SK-N-SH (cell line): ENCODE measurements at regions not wholly inside any gene's neighbourhood (a gene's known extent, or its start where the extent isn't known, plus 50 kb on each side); places are given as distances from the start of the nearest gene placed in this dataset.

Experiments
- CTCF ChIA-PET: fragments of 300-600, 350-600 bp; formaldehyde crosslinking; extraction: SDS; loops from one replicate; lab custom pipeline; 2021; lab: Yijun Ruan, JAX
- POLR2A ChIA-PET: fragments of 350-600 bp; sonication (Branson Sonifier 250); formaldehyde crosslinking; extraction: SDS; loops from one replicate; lab custom pipeline; 2020; ENCODE audit warnings: antibody characterized with exemption, inconsistent platforms; lab: Yijun Ruan, JAX
- DNase-seq: peaks from one replicate; pipeline ENCODE4 v3.0.0; 2012
- H2AFZ ChIP-seq: fragments of 200-600 bp; sonication (generic); 2 replicates; pipeline ENCODE4 v1.8.1; 2016; ENCODE audit warnings: antibody characterized with exemption, mild to moderate bottlenecking, low read depth
- H3F3A ChIP-seq: fragments of 200-600 bp; sonication (generic); replicated peaks from 2 replicates; pipeline ENCODE3; 2016; ENCODE audit warnings: antibody characterized with exemption, mild to moderate bottlenecking; ENCODE audit not compliant: insufficient read depth
- H3K27ac ChIP-seq, 2 experiments: fragments of 200-500 bp in 1 of 2; fragments of 200-600 bp in 1 of 2; sonication (Bioruptor generic) in 1 of 2; sonication (generic), shearing (Covaris generic) in 1 of 2; 2 replicates each; pipeline versions ENCODE4 v1.5.1 to v1.6.1; 2014 to 2016; ENCODE audit warnings: low read depth in 2 of 2, inconsistent platforms in 1 of 2, low read length in 1 of 2, mild to moderate bottlenecking in 1 of 2, mixed read lengths in 1 of 2
- H3K27me3 ChIP-seq: fragments of 200-600 bp; sonication (generic), shearing (Covaris generic); 2 replicates; pipeline ENCODE4 v1.6.1; 2016; ENCODE audit warnings: mixed run types; ENCODE audit not compliant: insufficient read depth
- H3K36me3 ChIP-seq, 2 experiments: fragments of 200-500 bp in 1 of 2; fragments of 200-600 bp in 1 of 2; sonication (Bioruptor generic) in 1 of 2; sonication (generic) in 1 of 2; replicated peaks in 1 of 2; 2 replicates each; pipeline versions ENCODE3 to v1.5.1; 2014 to 2016; ENCODE audit warnings: low read length in 1 of 2, mild to moderate bottlenecking in 1 of 2; ENCODE audit not compliant: insufficient read depth in 2 of 2, control insufficient read depth in 1 of 2
- H3K4me1 ChIP-seq, 2 experiments: fragments of 200-500 bp in 1 of 2; fragments of 200-600 bp in 1 of 2; sonication (Bioruptor generic) in 1 of 2; sonication (generic), shearing (Covaris generic) in 1 of 2; 2 replicates each; pipeline versions ENCODE4 v1.5.1 to v1.6.1; 2014 to 2016; ENCODE audit warnings: low read depth in 1 of 2, low read length in 1 of 2, mixed run types in 1 of 2; ENCODE audit not compliant: insufficient read depth in 2 of 2, control insufficient read depth in 1 of 2
- H3K4me2 ChIP-seq: fragments of 200-600 bp; sonication (generic), shearing (Covaris generic); 2 replicates; pipeline ENCODE4 v1.6.1; 2017; ENCODE audit warnings: mixed run types
- H3K4me3 ChIP-seq, 2 experiments: fragments of 200-500 bp in 1 of 2; fragments of 200-600 bp in 1 of 2; sonication (Bioruptor generic) in 1 of 2; sonication (generic), shearing (Covaris generic) in 1 of 2; 2 replicates each; pipeline versions ENCODE4 v1.5.1 to v1.8.1; 2014 to 2016; ENCODE audit warnings: low read depth in 2 of 2, inconsistent platforms in 1 of 2, low read length in 1 of 2, mild to moderate bottlenecking in 1 of 2, mixed read lengths in 1 of 2, moderate library complexity in 1 of 2
- H3K79me2 ChIP-seq: fragments of 200-600 bp; sonication (generic); 2 replicates; pipeline ENCODE4 v1.8.1; 2017; ENCODE audit warnings: mild to moderate bottlenecking; ENCODE audit not compliant: insufficient read depth
- H3K9ac ChIP-seq: fragments of 200-600 bp; sonication (generic); 2 replicates; pipeline ENCODE4 v1.6.1; 2017; ENCODE audit warnings: mixed run types
- H3K9me2 ChIP-seq: fragments of 200-600 bp; sonication (generic); 2 replicates; pipeline ENCODE4 v1.6.1; 2017; ENCODE audit warnings: mixed run types
- H3K9me3 ChIP-seq: fragments of 200-600 bp; sonication (generic); 2 replicates; pipeline ENCODE4 v1.6.1; 2017; ENCODE audit warnings: mixed run types, mild to moderate bottlenecking, moderate library complexity
- H4K20me1 ChIP-seq: fragments of 200-600 bp; sonication (generic); 2 replicates; pipeline ENCODE4 v1.6.1; 2017; ENCODE audit warnings: mild to moderate bottlenecking, mixed run types; ENCODE audit not compliant: insufficient read depth
- CHD2 ChIP-seq: fragments of 150-350 bp; IDR thresholded peaks from 2 replicates; pipeline ENCODE4 v1.6.1; 2018; ENCODE audit warnings: low read length; ENCODE audit not compliant: partially characterized antibody
- EP300 ChIP-seq, 2 experiments: IDR thresholded peaks; 2 replicates each; pipeline versions ENCODE4 v1.4.0 to v1.6.1; 2012; ENCODE audit warnings: borderline replicate concordance in 1 of 2, low read depth in 1 of 2, low read length in 1 of 2
- FOSL2 ChIP-seq: IDR thresholded peaks from 2 replicates; pipeline ENCODE4 v1.4.0; 2012; ENCODE audit warnings: low read depth, mild to moderate bottlenecking, moderate library complexity, borderline replicate concordance
- FOXJ3 ChIP-seq: sonication (generic); formaldehyde crosslinking; IDR thresholded peaks from 2 replicates; pipeline ENCODE4 v1.5.1; 2020; ENCODE audit warnings: mild to moderate bottlenecking, missing genetic modification reagents
- FOXM1 ChIP-seq: IDR thresholded peaks from 2 replicates; pipeline ENCODE4 v1.4.0; 2012; ENCODE audit warnings: low read depth, mild to moderate bottlenecking
- GABPA ChIP-seq: IDR thresholded peaks from 2 replicates; pipeline ENCODE4 v1.4.0; 2012; ENCODE audit warnings: low read depth, mild to moderate bottlenecking
- GATA2 ChIP-seq: sonication (generic); formaldehyde crosslinking; IDR thresholded peaks from 2 replicates; pipeline ENCODE4 v1.5.0; 2020; ENCODE audit warnings: mild to moderate bottlenecking, missing genetic modification reagents
- MEF2A ChIP-seq: IDR thresholded peaks from 2 replicates; pipeline ENCODE4 v1.4.0; 2012; ENCODE audit warnings: low read depth, borderline replicate concordance
- NRF1 ChIP-seq: IDR thresholded peaks from 2 replicates; pipeline ENCODE4 v1.6.1; 2012; ENCODE audit warnings: low read depth, mild to moderate bottlenecking, low read length
- SIN3A ChIP-seq: IDR thresholded peaks from 2 replicates; pipeline ENCODE4 v1.6.1; 2012; ENCODE audit warnings: low read depth, mild to moderate bottlenecking, low read length, moderate library complexity, borderline replicate concordance
- TCF12 ChIP-seq: IDR thresholded peaks from 2 replicates; pipeline ENCODE4 v1.4.0; 2012
- TEAD4 ChIP-seq: IDR thresholded peaks from 2 replicates; pipeline ENCODE4 v1.4.0; 2012; ENCODE audit warnings: mild to moderate bottlenecking, borderline replicate concordance; ENCODE audit not compliant: insufficient read depth
- YY1 ChIP-seq: IDR thresholded peaks from 2 replicates; pipeline ENCODE4 v1.4.0; 2012; ENCODE audit warnings: low read depth, mild to moderate bottlenecking
- WGBS: methylation state at CpG from one replicate; pipeline ENCODE4 v1.1.6; 2017; ENCODE audit warnings: low lambda C conversion rate; 5-methylcytosine and 5-hydroxymethylcytosine counted together
- TF ChIP-seq, protein P1 (sequence below): fragments of 200-600 bp; sonication (generic); IDR thresholded peaks from 2 replicates; pipeline ENCODE4 v1.6.1; 2017; ENCODE audit warnings: antibody characterized with exemption, mild to moderate bottlenecking, moderate library complexity
- TF ChIP-seq, protein P2 (sequence below): IDR thresholded peaks from 2 replicates; pipeline ENCODE4 v1.4.0; 2012; ENCODE audit warnings: low read depth
- TF ChIP-seq, protein P3 (sequence below): fragments of 150-350 bp; IDR thresholded peaks from 2 replicates; pipeline ENCODE4 v1.6.1; 2016; ENCODE audit warnings: mild to moderate bottlenecking, low read depth, low read length
- TF ChIP-seq, protein P4 (sequence below): IDR thresholded peaks from 2 replicates; pipeline ENCODE4 v1.6.1; 2012; ENCODE audit warnings: mild to moderate bottlenecking, low read depth, low read length, moderate library complexity
- TF ChIP-seq, protein P5 (sequence below): IDR thresholded peaks from 2 replicates; pipeline ENCODE4; 2012
- TF ChIP-seq, protein P6 (sequence below): IDR thresholded peaks from 2 replicates; pipeline ENCODE4 v1.4.0; 2012; ENCODE audit warnings: low read depth, borderline replicate concordance

DNA sequence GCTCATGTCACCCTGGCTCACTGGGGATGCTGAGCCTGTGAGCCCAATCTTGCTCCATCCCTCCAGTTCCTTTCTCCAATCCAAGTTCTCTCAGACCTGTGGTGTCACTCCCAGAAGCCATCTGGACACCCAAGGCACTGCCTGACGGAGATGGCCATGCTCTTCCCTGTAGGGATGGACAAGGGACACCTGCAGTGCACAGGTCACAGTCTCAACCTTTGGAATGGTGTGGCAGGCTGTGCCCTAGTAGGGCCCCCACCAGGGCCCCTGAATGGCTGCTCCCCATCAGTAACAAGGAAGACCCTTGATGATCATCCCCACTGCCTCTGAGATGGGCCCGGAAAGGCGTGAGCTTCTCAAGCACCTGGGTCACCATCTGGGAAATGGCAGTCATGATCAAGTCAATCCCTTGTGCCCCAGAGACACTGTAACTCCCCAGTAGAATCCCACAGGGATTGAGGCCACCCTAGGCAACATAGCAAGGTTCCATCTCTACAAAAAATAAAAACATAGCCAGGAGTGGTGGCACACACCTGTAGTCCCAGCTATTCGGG is 822.5 kb downstream of the KCNJ18 start:
- Histone ChIP-seq H3K36me3 (no peaks in the 10 kb centered on the region), H3K4me3 (no peak overlapping the region)
- TF ChIP-seq FOXJ3 (no peak), CHD2 (no peak), GABPA (no peak), GATA2 (CRISPR knock-in tag) (no peak), EP300 (IDR thresholded peaks at IDR 0.05; ENCODE audit: borderline replicate concordance in 1 of 2, low read depth in 1 of 2, low read length in 1 of 2) (no peak), TCF12 (no peak), FOSL2 (no peak), MEF2A (no peak), SIN3A (no peak), TEAD4 (no peak), YY1 (no peak), FOXM1 (no peak), NRF1 (no peak)
- TF ChIP-seq, protein P1, sequence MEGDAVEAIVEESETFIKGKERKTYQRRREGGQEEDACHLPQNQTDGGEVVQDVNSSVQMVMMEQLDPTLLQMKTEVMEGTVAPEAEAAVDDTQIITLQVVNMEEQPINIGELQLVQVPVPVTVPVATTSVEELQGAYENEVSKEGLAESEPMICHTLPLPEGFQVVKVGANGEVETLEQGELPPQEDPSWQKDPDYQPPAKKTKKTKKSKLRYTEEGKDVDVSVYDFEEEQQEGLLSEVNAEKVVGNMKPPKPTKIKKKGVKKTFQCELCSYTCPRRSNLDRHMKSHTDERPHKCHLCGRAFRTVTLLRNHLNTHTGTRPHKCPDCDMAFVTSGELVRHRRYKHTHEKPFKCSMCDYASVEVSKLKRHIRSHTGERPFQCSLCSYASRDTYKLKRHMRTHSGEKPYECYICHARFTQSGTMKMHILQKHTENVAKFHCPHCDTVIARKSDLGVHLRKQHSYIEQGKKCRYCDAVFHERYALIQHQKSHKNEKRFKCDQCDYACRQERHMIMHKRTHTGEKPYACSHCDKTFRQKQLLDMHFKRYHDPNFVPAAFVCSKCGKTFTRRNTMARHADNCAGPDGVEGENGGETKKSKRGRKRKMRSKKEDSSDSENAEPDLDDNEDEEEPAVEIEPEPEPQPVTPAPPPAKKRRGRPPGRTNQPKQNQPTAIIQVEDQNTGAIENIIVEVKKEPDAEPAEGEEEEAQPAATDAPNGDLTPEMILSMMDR = no peak
- TF ChIP-seq, protein P2, sequence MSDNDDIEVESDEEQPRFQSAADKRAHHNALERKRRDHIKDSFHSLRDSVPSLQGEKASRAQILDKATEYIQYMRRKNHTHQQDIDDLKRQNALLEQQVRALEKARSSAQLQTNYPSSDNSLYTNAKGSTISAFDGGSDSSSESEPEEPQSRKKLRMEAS = no peak
- TF ChIP-seq, protein P3, sequence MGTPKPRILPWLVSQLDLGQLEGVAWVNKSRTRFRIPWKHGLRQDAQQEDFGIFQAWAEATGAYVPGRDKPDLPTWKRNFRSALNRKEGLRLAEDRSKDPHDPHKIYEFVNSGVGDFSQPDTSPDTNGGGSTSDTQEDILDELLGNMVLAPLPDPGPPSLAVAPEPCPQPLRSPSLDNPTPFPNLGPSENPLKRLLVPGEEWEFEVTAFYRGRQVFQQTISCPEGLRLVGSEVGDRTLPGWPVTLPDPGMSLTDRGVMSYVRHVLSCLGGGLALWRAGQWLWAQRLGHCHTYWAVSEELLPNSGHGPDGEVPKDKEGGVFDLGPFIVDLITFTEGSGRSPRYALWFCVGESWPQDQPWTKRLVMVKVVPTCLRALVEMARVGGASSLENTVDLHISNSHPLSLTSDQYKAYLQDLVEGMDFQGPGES = no peak
- TF ChIP-seq, protein P4, sequence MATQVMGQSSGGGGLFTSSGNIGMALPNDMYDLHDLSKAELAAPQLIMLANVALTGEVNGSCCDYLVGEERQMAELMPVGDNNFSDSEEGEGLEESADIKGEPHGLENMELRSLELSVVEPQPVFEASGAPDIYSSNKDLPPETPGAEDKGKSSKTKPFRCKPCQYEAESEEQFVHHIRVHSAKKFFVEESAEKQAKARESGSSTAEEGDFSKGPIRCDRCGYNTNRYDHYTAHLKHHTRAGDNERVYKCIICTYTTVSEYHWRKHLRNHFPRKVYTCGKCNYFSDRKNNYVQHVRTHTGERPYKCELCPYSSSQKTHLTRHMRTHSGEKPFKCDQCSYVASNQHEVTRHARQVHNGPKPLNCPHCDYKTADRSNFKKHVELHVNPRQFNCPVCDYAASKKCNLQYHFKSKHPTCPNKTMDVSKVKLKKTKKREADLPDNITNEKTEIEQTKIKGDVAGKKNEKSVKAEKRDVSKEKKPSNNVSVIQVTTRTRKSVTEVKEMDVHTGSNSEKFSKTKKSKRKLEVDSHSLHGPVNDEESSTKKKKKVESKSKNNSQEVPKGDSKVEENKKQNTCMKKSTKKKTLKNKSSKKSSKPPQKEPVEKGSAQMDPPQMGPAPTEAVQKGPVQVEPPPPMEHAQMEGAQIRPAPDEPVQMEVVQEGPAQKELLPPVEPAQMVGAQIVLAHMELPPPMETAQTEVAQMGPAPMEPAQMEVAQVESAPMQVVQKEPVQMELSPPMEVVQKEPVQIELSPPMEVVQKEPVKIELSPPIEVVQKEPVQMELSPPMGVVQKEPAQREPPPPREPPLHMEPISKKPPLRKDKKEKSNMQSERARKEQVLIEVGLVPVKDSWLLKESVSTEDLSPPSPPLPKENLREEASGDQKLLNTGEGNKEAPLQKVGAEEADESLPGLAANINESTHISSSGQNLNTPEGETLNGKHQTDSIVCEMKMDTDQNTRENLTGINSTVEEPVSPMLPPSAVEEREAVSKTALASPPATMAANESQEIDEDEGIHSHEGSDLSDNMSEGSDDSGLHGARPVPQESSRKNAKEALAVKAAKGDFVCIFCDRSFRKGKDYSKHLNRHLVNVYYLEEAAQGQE = no peak
- TF ChIP-seq, protein P5, sequence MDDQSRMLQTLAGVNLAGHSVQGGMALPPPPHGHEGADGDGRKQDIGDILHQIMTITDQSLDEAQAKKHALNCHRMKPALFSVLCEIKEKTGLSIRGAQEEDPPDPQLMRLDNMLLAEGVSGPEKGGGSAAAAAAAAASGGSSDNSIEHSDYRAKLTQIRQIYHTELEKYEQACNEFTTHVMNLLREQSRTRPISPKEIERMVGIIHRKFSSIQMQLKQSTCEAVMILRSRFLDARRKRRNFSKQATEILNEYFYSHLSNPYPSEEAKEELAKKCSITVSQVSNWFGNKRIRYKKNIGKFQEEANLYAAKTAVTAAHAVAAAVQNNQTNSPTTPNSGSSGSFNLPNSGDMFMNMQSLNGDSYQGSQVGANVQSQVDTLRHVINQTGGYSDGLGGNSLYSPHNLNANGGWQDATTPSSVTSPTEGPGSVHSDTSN = no peak
- TF ChIP-seq, protein P6, sequence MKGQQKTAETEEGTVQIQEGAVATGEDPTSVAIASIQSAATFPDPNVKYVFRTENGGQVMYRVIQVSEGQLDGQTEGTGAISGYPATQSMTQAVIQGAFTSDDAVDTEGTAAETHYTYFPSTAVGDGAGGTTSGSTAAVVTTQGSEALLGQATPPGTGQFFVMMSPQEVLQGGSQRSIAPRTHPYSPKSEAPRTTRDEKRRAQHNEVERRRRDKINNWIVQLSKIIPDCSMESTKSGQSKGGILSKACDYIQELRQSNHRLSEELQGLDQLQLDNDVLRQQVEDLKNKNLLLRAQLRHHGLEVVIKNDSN = no peak
- TF ChIP-seq, all 33 proteins: peak for 0
- H3K4me1 ChIP-seq = no peaks in the 10 kb centered on the region; a peak in 1 of 4 replicates
- H3K27me3 ChIP-seq = peaks cover 4% of the 10 kb centered on the region; the same call in 1 of the 2 replicates
- no peaks in the 10 kb centered on the region for H3K79me2 ChIP-seq
- no peak overlapping the region for H2AFZ ChIP-seq
- H3K9ac ChIP-seq = no peak overlapping the region
- no peak overlapping the region for H3K4me2 ChIP-seq
- no peaks in the 10 kb centered on the region for H3F3A ChIP-seq
- no peak for DNase-seq
- no peaks in the 10 kb centered on the region for H4K20me1 ChIP-seq
- WGBS = 0% methylated on average over 2 of the region's 4 CpGs
- H3K27ac ChIP-seq = no peak overlapping the region
- POLR2A ChIA-PET = no interaction called here
- no peaks in the 10 kb centered on the region for H3K9me2 ChIP-seq
- CTCF ChIA-PET = no interaction called here
- H3K9me3 ChIP-seq = no peaks in the 10 kb centered on the region
